ENCODE measurements at regions not wholly inside any gene's neighbourhood (a gene's known extent, or its start where the extent isn't known, plus 50 kb on each side); places are given as distances from the start of the nearest gene placed in this dataset.
"Not testable (repeated sequence)": the region's sequence is repeated elsewhere in the genome, so short reads cannot be mapped to it uniquely, and the experiment has no call there.

DNA sequence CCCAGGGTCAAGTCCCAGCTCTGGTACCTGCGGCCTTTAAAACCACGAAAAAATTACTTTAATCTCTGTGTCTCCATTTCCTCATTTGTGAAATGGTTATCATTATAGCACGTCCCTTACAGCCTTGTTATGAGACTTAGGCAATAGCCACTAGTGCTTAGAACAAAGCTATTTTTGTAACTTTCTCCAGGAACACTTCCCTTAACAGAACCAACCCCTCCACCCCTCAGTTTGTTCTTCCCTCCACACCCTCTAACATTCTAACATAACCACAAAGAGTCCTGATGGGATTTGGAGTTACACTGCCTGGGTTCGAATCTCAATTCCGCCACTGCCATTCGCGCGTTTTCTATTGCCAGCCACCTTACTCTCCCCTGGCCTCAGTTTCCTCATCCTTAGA, 2777.4 kb upstream of the TPTE start:
- DNase-seq (ENCODE audit: low read depth in 2 of 2), result not testable (repeated sequence)

DNA sequence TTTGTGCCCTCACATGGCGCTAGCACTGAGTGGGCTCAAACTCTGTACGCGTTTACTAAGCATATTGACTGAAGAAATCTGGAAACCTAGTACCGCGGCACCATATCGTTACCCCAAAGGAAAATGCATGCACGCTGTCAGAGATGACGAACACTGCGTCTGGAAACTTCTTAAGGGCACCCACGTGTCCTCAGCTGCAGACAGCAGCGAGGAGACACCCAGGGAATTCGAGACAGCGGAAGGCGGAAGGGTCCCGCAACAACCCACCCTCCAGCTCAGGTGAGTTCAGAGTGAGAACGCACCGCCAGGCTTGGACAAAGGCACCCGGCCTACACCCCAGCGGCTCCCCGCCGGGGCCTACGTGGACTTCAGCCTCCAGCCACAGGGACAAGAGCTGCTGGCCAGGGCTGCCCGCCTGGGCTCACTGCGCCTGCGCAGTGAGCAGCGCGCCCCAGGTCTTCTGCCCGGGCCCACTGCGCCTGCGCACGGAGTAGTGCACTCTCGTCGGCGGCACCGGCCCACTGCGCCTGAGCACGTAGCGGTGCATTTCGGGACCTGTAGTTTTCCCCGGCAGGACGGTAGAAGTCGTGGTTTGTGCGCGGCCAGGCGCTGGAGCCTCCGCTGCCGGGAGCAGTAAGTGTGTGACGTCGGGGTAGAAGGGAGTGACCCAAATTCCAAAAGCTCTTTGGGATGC, 2776.8 kb upstream of the TPTE start:
- not testable (repeated sequence) for DNase-seq (ENCODE audit: low read depth in 2 of 2)

DNA sequence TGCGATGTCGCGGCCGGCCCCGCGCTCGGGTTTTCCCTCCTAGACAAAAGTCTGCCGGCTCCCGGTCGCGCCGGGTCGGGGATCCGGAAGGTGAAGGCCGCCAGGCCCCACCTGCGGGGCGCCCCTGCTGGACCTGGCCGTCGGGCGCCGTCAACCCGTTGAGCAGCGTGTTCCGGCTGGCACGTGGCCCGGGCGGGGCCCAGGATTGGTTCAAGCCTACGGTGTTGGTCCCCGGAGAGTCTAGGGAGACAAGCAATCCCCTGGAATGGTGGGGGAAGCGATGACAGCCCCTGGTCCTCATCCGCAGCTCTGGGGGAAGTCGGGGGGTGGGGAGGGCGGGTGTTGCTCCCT, 2776.3 kb upstream of the TPTE start:
- DNase-seq (ENCODE audit: low read depth in 2 of 2), result not testable (repeated sequence)

DNA sequence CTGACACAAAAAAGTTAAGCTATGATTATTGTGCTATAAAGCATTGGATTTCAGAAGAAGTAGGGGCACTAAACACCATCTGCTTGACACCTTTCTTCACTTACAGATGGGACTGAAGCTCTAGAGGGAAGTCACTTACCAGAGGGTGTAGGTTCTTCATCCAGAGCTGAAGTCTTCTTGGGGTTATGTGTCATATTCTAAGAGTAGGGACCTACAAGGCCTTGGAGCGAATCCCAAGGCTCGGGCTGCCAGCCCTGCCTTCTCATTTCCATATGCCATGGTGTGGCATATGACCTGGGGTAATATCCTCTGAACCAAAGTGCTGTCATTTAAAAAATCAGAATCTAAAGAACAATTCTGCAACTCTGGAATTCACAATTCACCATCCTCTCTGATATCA, 2773.4 kb upstream of the TPTE start:
- not testable (repeated sequence) for DNase-seq (ENCODE audit: low read depth in 2 of 2)

- not testable (repeated sequence) for DNase-seq (ENCODE audit: low read depth in 2 of 2)
Measured at GRCh38 chr21:7752611-7753010, 2768.8 kb upstream of the TPTE start.

DNA sequence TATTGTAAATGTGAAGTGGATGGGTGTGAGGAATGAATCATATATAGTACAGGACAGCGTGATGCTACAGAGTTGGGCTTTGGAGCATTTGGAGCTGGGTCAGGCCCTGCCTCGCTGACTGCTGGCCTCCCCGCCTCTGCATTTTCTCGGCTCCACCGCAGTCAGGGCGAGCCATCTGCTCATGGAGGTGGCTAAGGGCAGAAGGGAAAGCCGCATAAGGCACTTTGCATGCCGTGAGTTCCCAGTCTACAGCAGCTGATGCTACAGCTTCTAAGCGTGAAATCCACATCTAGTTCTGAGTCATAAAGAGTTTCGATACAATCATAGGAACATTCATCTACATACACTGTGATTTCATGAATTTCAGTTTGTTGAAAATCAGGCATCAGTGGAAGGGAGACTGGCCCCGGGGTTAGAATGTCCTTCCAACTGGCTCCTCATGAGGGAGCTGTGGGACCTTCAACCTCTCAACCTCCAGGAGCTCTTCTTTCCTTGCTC, 2768.0 kb upstream of the TPTE start:
- DNase-seq (ENCODE audit: low read depth in 2 of 2), result peak in 1 of 2 donors; percentile 3

- not testable (repeated sequence) for DNase-seq (ENCODE audit: low read depth in 2 of 2)
Measured at GRCh38 chr21:7769985-7770384, 2751.4 kb upstream of the TPTE start.

DNA sequence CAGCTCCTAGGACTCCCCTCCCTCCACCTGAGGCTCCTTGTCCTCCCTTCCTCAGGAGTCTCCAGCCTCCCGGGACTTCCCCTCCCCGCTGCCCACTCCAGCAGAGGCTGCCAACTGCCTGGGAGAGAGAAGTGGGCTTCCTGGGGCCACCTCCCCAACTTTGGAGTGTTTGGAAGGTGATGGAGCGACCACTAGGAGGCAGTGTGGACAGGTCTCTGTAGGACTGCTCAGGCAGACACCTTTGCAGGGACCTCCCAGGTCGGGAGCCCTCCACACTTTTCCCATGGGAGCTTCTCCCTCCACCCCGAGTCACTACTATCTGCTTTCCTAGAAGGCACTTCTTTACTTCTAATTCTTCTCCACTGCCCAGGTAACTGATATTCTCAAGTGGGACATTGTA, 2747.2 kb upstream of the TPTE start:
- DNase-seq (ENCODE audit: low read depth in 2 of 2), result not testable (repeated sequence)

DNA sequence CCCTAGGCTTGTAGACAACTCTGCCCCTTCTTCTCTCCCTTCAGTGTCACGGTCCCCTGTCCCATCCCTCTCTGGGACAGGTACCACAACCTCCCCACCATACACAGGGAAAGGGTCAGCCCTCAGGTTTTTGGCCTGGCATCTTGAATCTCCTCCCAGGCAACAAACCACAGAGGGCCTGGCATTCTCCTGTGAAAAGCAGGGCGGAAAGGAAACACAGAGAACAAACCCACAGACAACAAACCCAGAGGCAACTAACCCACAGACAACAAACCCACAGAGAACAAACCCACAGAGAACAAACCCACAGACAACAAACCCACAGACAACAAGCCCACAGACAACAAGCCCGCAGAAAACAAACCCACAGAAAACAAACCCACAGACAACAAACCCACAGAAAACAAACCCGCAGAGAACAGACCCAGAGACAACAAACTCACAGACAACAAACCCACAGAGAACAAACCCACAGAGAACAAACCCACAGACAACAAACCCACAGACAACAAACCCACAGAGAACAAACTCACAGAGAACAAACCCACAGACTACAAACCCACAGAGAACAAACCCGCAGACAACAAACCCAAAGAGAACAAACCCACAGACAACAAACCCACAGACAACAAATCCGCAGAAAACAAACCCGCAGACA, 2745.9 kb upstream of the TPTE start:
- DNase-seq (ENCODE audit: low read depth in 2 of 2), result not testable (repeated sequence)

GRCh38 chr21:7776035-7776434, 2745.3 kb upstream of the TPTE start:
- not testable (repeated sequence) for DNase-seq (ENCODE audit: low read depth in 2 of 2)

DNA sequence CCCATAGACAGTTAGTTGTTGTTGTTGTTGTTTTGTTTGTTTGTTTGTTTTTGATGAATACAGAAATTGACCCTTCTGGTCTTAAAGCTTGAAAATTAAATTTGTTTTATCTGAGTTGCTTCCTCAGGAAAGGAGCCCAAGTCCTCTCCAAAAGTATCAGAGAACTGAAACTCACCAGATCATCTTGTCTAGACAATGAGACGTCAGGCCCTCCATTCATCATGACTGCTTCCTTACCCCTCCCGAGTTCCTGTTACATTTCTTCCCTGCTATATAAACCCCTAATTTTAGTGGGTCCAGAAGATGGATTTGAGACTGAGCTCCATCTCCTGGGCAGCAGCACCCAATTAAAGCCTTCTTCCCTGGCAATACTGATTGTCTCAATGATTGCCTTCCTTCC, 2744.8 kb upstream of the TPTE start:
- DNase-seq (ENCODE audit: low read depth in 2 of 2), result not testable (repeated sequence)

DNA sequence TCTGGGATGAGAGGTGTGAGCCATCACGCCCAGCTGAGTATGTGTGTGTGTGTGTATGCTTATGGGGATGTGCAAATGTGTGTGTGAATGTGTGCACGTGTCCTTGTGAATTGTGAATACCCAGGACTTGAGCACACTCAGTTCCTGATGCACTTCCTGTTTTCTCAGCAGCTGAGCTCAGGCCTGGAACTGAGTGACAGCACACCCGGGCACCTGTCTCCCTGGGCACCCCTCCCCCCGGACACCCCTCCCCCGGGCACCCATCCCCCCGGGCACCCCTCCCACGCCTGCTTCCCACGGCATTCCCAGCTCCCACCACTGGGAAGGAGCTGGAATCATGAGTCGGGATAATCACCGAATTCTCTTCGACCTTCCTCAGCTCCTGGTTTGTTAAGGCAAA, 2744.1 kb upstream of the TPTE start:
- not testable (repeated sequence) for DNase-seq (ENCODE audit: low read depth in 2 of 2)

DNA sequence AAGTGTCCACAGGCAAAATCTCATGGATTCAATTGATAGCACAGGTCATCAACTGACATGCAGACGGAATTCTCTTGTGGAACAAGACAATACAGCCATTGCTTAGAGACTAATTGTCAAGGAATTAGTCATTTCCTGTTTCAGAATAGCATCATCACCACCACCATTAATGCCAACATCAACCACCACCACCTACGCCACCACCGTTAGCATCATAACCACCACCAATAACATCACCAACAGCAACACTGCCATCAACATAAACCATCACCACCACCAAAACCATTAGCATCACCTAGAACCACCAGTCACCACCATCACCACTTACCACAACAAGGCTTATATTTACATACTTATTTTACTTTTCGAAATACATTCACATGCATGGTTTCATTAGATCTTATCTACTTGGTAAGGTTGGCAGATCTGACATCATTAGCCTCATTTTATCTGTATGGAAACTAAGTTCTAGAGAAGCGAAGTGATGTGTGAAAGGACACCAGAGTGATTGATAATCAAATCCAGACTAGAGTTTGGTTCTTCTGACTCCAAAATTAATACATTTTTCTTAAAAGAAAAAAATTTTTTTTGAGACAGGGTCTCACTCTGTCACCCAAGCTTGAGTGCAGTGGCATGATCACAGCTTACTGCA, 2733.8 kb upstream of the TPTE start:
- DNase-seq (ENCODE audit: low read depth in 2 of 2), result not testable (repeated sequence)

DNA sequence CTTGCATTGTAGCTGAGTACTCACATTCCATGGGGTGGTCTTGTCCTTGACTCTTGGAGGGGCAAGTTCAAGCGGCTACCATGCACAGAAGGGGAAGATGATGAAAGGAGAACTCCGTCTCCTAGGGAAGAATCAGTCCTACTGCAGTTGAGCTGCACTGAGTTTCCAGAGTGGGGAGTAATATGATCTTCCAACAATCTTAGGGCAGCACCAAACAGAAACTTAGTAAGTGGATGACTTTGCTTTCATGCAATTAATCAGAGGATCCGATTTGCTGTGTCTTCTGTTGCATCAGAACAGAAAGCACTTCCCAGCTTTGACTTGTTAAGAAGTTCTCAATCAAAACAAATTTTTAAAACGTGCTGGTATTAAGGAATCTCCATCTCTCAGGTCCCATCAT, 2727.6 kb upstream of the TPTE start:
- not testable (repeated sequence) for DNase-seq (ENCODE audit: low read depth in 2 of 2)

- not testable (repeated sequence) for DNase-seq (ENCODE audit: low read depth in 2 of 2)
Measured at GRCh38 chr21:7797328-7797727, 2724.1 kb upstream of the TPTE start.

- DNase-seq (ENCODE audit: low read depth in 2 of 2), result not testable (repeated sequence)
Measured at GRCh38 chr21:7798446-7798845, 2722.9 kb upstream of the TPTE start.

GRCh38 chr21:7799697-7800096, 2721.7 kb upstream of the TPTE start:
- DNase-seq (ENCODE audit: low read depth in 2 of 2), result not testable (repeated sequence)

- not testable (repeated sequence) for DNase-seq (ENCODE audit: low read depth in 2 of 2)
Measured at GRCh38 chr21:7813475-7813874, 2707.9 kb upstream of the TPTE start.

DNA sequence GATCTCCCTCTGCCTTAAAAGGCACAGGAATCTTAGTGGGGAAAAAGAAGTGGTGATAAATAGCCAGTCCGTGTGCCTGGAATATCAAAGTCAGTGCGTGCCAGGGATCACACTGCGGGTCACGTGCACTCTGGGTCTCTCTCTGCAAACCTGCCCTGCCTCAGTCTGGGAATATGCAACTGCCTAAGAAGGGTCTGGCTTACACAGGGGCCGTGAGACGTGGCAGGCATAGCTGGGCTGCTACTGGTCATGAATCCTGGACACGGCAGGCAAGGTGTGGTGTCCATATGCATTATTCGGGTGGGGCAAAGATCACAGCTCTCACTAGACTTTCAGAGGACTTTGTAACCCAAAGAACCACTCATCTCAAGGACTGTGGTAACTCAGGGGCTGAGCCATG, 2704.4 kb upstream of the TPTE start:
- DNase-seq (ENCODE audit: low read depth in 2 of 2), result not testable (repeated sequence)

- DNase-seq (ENCODE audit: low read depth in 2 of 2), result not testable (repeated sequence)
Measured at GRCh38 chr21:7819301-7819700, 2702.1 kb upstream of the TPTE start.

DNA sequence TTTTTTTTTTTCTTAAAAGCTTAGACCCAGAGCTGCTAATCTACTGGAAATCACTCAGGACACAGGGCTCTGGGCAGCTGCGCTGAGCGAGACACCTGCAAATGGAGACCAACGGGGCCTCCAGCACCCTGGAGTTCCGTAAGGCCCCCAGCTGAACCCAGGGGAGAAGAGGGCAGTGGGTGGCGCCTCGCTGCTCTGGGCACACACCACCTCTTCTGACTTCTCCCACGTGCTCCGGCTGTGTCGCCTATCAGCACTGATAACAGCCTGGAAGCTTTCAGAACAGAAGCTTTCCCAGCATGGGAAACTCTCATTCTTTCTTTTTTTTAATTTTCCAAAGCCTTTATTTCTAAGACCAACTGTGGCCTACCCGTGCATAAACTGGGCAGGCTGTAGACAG, 2695.8 kb upstream of the TPTE start:
- DNase-seq (ENCODE audit: low read depth in 2 of 2), result not testable (repeated sequence)

DNA sequence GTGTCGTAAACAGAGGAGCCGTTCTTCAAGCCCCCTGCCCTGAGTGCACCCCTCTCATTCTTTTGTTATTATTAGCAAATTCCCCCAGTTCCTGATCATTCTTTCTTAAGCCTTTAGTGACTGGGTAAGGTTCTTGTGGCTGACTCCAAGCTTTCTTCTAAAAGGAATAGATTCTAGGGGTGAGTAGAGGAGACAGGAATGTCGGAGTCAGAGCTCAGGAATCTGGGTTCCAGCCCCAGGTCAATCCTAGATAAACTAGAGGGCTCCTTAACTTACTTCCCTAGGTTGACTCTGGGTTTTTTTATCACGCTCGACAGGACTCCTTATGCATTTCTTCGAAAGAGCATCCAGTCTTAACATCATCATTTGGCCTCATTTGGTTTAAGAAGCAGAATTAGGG, 2695.2 kb upstream of the TPTE start:
- not testable (repeated sequence) for DNase-seq (ENCODE audit: low read depth in 2 of 2)

DNA sequence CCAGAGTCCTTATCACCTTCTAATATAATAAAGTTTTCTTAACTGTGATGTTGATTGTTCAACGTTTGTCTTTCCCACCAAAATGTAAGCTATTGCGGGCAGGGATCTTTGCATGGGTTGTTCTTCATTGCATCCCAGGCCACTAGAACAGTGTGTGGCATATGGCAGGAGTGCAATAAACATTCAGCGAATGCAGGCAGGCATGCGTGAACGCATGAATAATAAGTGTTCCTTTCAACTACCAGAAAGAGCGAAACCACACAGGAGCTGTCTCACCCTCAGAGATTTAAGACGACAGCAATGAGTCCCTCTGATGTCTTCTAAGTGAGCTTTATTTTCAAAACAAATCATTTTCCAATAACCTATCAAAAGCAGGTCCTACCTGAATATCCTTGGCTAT, 2693.1 kb upstream of the TPTE start:
- not testable (repeated sequence) for DNase-seq (ENCODE audit: low read depth in 2 of 2)
